HG02870 (cell line): ENCODE measurements at regions not wholly inside any gene's neighbourhood (a gene's known extent, or its start where the extent isn't known, plus 50 kb on each side); places are given as distances from the start of the nearest gene placed in this dataset.

Experiments used
- ATAC-seq: cut with Tn5 transposase; IDR thresholded peaks from one replicate; pipeline ENCODE4 v1.9.1; 2021; ENCODE audit warnings: mild to moderate bottlenecking, moderate library complexity; ENCODE audit not compliant: unreplicated experiment

DNA sequence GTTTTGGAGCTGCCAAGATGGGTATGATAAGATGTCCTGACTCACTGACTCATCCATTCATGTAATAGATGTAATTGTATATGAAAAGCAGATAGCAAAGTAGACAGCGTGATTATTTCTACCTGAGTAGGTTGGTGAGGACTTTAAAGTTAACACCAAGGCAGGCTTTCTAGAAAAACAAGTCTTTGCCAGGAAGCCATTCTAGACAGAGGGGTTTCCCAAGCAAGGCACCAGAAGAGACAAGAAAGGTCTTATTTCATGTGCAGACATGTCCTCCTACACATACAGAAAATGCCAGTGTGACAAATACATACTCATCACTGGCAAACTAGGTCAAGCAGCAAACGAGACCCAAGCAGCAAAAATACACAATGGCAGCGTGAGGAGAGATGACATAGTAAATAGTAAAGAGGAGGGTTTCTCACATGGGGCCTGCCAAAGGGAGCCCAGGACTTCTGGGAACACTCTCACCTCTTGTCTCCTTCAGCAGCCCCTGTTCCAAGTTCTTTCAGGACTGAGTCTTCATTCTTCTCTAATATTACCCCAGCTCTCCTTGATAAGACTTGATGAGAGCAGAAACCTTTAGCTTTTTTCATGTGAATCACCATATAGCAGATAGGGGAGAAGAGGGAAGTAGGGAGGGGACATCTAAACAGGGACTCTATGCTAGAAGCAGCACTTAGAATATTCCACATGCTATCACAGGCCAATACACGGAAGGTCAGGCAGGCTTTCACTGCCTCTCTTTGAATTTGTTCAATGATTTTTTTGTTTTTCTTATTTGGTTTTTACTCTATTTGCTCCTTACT is 114.6 kb upstream of the ATP1B1 start:
- peak; percentile 44 for ATAC-seq

GRCh38 chr1:169001353-169001752 is 105.1 kb upstream of the ATP1B1 start:
- no peak for ATAC-seq

DNA sequence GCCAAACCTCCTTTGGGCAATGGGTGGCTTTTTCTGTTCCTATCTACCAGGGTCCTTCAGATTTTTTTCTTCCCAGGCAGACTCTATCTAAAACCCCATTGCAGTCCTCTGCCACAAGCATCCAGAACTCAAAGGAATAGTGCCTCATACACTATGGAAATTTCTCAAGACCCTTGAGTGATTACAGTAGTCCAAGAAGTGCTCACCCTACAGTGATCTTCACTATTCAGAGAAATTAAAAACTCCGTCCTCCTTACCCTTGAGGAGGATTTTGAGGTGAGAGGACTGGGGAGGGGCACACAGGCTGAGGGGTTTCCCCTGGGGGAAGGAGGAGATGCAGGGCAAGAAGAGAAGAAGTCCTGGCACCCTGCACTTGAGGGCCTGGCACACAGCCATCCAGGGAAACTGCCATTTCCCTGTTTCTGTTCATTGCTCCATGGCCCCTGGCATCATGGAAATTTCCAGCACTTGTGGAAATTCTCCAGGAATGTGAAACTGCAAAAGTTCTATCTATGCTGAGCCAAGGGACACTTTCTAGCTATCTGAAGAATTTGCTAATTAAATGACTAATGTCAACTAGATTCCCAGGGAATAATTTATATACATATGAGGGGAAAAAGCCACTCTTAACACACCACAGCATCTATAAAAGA is 102.5 kb upstream of the ATP1B1 start:
- no peak for ATAC-seq

GRCh38 chr1:169005776-169006175 is 100.7 kb upstream of the ATP1B1 start:
- ATAC-seq: no peak

- ATAC-seq: no peak
Measured at GRCh38 chr1:169009666-169010065, 96.8 kb upstream of the ATP1B1 start.

DNA sequence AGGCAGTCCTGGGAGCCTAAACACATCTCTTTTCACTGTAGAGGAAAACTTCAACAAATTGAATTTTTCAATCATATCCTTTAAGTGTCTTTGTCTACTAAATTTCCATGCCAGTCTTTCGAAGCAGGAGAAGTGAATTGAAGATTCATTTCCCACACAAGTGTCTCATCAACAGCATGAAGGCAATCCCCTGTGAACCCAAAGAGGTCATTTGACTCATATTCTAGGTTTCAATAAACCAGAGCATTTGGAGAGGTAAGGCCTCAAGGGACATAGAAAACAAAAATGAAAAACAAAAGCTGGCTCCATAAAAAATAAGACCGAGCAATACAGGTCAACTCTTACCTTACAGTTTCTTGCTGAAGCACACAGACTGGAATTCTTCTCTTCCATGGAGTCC is 94.1 kb upstream of the ATP1B1 start:
- peak; percentile 83 for ATAC-seq

DNA sequence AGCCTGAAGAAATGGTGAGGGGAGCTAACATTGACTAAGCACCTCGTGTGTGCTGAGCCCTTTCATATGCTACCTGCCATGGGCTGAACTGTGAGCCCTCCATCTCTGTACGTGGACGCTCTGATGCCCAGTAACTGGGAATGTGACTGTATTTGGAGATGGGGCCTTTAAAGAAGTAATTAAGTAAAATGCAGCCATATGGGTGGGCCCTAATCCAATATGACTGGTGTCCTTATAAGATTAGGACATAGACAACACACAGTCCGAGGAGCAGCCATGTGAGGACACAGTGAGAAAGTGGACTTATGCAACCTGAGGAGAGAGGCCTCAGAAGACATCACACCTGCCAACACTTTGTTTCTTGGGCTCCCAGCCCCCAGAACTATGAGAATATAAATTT is 92.7 kb upstream of the ATP1B1 start:
- ATAC-seq: no peak

- ATAC-seq: no peak
Measured at GRCh38 chr1:169015464-169015863, 91.0 kb upstream of the ATP1B1 start.

DNA sequence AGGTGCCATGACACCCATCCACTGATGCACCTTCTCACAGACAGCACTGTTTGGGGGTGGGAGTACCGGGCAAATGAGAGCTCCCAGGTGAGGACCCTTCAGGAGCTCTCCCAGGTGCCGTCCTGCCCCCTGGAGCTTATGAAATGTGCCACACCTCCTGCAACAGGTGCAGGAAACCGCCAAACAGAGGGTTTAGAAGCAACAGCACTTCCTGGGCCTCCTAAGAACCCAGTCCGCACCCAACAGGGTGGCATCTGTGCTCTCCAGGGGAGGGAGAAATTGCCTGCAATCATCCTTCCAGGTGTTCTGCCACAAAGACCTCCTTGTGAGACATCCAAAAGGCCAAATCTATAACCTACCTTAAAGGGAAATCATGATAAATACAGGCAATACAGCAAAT is 87.7 kb upstream of the ATP1B1 start:
- no peak for ATAC-seq

GRCh38 chr1:169019419-169020058 is 87.0 kb upstream of the ATP1B1 start:
- ATAC-seq: no peak

DNA sequence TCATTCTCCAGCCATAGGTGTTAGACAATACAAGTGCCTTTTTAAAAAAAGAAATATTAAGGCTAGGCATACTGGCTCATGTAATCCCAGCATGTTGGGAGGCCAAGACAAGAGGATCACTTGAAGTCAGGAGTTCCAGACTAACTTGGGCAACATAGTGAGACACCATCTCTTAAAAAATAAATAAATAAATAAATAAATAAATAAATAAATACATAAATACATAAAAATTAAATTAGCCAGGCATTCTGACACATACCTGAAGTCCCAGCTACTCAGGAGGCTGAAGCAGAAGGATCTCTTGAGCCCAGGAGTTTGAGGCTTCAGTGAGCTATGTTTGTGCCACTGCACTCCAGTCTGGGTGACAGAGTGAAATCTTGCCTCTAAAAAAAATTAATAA is 85.8 kb upstream of the ATP1B1 start:
- ATAC-seq: no peak

- no peak for ATAC-seq
Measured at GRCh38 chr1:169022648-169023047, 83.8 kb upstream of the ATP1B1 start.

DNA sequence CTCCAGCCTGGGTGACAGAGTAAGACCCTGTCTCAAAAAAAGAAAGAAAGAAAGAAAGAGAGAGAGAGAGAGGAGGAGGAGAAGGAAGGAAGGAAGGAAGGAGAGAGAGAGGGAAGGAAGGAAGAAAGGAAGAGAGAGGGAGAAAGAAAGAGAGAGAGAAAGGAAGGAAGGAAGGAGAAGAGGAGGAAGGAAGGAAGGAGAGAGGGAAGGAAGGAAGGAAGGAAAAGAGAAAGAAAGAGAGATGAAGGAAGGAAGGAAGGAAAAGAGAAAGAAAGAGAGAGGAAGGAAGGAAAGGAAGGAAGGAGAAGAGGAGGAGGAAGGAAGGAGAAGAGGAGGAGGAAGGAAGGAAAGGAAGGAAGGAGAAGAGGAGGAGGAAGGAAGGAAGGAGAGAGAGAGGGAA is 82.2 kb upstream of the ATP1B1 start:
- no peak for ATAC-seq

DNA sequence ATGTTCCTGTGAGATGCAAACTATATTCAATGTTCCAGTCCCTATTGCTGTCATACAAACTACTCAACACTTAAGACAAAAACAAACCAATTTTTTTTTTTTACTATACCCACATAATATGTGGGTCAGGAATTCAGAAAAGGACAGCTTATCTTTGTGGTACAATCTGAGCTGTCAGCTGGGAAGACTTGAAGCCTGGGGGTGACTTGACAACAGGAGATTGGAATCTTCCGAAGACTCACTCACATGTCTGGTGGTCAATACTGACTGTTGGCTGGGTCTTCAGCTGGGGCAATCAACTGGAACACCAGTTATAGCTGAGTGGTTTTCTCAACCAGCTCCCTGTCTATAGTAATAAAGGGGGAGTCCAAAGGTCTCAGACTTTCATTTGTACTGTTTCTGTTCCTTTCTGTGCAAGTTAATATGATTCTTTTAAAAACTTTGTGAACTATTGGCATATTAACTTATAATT is 81.7 kb upstream of the ATP1B1 start:
- peak; percentile 96 for ATAC-seq

GRCh38 chr1:169025412-169025811 is 81.1 kb upstream of the ATP1B1 start:
- ATAC-seq: no peak

DNA sequence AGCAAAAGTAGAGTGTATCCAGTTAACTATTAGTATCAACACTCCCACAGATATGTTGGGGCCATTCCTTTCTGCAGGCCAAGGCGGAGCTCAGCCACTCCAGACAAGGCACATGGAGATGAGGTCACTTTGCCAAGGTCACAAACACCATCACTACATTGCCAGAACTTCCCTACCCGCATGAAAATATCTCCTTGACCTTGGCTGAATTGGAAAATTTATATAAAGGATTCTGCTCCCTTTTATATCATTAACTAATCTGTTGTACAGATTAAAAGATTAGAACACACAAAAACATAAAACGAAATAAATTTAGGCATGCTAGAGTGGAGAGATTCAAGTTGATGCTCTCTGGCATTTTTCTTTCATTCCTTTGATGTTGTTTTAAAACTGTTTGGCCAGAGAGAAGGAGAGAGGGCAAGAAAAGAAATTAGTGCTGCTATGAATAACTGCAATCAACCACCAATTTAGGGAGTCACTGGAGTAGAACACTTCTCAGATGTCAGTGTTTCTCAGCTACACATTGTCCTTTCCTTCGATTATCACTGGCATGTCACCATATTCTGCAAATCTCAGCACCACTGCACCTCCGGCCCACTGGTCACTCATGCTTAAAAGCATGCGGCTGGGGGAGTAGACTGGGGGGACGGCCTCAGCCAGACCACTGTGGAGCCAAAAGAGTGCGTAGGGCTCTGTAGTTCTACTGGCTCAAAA is 78.7 kb upstream of the ATP1B1 start:
- peak; percentile 32 for ATAC-seq

DNA sequence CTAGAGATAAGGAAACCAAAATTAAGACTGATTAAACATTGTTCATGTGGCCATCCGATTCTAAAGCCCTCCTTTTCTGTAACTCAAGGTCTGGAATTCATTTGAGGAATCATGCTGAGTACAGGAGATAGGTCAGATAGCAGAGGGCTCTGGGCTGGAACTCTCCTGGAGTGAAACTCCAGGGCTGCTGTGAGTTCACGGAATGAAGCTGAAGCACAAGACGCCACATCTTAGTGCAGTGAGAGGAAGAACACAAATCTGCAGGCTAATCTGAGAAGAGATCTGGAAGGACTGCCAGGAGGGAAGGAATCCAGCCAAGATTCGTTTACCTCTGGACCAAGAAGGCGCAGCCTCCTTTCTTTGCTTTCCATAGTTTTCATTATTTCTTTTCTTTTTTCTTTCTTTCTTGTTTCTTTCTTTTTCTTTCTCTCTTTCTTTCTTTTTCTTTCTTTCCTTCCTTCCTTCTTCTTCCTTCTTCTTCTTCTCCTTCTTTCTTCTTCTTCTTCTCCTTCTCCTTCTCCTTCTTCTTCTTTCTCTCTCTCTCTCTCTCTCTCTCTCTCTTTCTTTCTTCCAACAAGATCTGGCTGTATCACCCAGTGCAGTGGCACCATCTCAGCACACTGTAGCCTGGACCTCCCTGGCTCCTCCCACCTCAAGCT is 74.8 kb upstream of the ATP1B1 start:
- ATAC-seq: no peak

- ATAC-seq: no peak
Measured at GRCh38 chr1:169041366-169041765, 65.1 kb upstream of the ATP1B1 start.

DNA sequence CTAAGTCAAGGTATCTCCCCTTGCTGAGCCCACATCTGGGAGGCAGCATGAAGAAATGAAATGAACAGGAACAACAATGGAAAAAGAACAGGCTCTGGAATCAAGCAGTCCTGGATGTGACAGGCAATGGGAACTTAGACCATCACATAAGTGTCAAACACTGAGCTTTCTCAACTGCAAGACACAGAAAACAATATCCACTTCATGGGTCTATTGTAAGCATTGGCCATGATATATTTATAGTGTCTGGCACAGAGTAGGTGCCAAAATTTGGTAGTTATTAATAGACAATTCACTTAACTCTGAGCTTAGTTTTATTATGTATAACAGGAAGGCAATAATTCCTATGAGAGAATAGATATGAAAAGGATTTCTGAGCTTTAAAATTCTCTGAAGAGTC is 64.1 kb upstream of the ATP1B1 start:
- no peak for ATAC-seq

DNA sequence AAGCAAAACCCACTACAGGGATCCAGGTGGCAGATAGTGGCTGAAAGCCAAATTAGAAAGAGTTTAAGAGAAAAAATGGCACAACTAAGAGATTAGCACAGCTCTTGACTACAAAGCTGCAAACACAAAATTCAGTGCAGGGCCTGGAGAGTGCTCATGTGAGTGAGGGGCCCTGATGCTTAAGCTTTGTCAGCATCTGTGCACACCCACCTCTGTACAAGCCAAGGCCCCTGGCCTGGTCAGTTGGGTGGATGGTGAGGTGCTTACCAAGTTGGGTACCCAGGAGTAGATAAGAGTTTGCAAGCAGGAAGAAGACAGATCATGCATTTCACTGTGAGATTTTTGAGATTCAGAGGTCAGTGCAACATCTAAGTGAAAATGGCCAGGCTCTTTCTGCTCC is 62.7 kb upstream of the ATP1B1 start:
- peak; percentile 3 for ATAC-seq

DNA sequence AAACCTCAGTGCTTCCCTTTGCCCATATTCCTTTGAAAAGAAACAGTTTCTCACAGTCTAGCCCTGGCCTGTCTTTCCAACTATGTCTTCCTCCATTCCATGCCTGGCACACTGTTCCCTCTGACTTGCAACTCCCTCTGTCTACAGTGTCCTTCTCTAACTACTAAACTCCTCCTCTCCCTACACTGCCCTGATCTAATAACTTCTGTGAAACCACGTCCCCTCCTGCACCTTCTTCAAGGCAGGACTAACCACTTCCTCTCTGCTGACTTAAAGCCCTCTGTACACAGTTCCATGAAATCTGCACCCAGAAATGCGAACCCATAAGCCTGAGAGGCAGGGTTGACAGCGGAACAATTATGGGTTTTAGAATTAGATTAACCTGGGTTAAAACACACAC is 62.2 kb upstream of the ATP1B1 start:
- ATAC-seq: peak; percentile 90
